WTC11 (cell line): ENCODE measurements at regions not wholly inside any gene's neighbourhood (a gene's known extent, or its start where the extent isn't known, plus 50 kb on each side); places are given as distances from the start of the nearest gene placed in this dataset.

Experiments
- FOXP1 ChIP-seq: sonication (generic); formaldehyde crosslinking; IDR thresholded peaks from 2 replicates; pipeline ENCODE4 v1.8.0; 2022; ENCODE audit warnings: missing genetic modification reagents, mild to moderate bottlenecking, moderate library complexity, borderline replicate concordance
- IRF2 ChIP-seq: sonication (generic); formaldehyde crosslinking; IDR thresholded peaks from 2 replicates; pipeline ENCODE4 v1.8.0; 2022; ENCODE audit warnings: low read depth, missing genetic modification reagents, borderline replicate concordance
- KAT7 ChIP-seq: sonication (generic); formaldehyde crosslinking; IDR thresholded peaks from 2 replicates; pipeline ENCODE4 v1.8.1; 2023; ENCODE audit warnings: missing genetic modification reagents, mild to moderate bottlenecking, borderline replicate concordance
- SP1 ChIP-seq: sonication (generic); formaldehyde crosslinking; conservative IDR thresholded peaks from 2 replicates; pipeline ENCODE4 v1.8.1; 2022; ENCODE audit warnings: missing genetic modification reagents
- TF ChIP-seq, protein P1 (sequence below): fragments of 200-600 bp; IDR thresholded peaks from 2 replicates; pipeline ENCODE4 v1.8.0; 2022; ENCODE audit warnings: antibody characterized with exemption
- TF ChIP-seq, protein P2 (sequence below): sonication (generic); formaldehyde crosslinking; IDR thresholded peaks from 2 replicates; pipeline ENCODE4 v1.8.1; 2022; ENCODE audit warnings: mild to moderate bottlenecking, moderate library complexity, missing genetic modification reagents
- TF ChIP-seq, protein P3 (sequence below): sonication (generic); formaldehyde crosslinking; IDR thresholded peaks from 2 replicates; pipeline ENCODE4 v1.8.1; 2023; ENCODE audit warnings: mild to moderate bottlenecking, moderate library complexity, missing genetic modification reagents
- TF ChIP-seq, protein P4 (sequence below): sonication (generic); formaldehyde crosslinking; IDR thresholded peaks from 2 replicates; pipeline ENCODE4 v1.8.1; 2022; ENCODE audit warnings: missing genetic modification reagents, borderline replicate concordance
- TF ChIP-seq, protein P5 (sequence below): sonication (generic); formaldehyde crosslinking; IDR thresholded peaks from 2 replicates; pipeline ENCODE4 v1.8.0; 2023; ENCODE audit warnings: missing genetic modification reagents, mild to moderate bottlenecking, borderline replicate concordance
- TF ChIP-seq, protein P6 (sequence below): sonication (generic); formaldehyde crosslinking; IDR thresholded peaks from 2 replicates; pipeline ENCODE4 v1.8.0; 2022; ENCODE audit warnings: mild to moderate bottlenecking, missing genetic modification reagents

DNA sequence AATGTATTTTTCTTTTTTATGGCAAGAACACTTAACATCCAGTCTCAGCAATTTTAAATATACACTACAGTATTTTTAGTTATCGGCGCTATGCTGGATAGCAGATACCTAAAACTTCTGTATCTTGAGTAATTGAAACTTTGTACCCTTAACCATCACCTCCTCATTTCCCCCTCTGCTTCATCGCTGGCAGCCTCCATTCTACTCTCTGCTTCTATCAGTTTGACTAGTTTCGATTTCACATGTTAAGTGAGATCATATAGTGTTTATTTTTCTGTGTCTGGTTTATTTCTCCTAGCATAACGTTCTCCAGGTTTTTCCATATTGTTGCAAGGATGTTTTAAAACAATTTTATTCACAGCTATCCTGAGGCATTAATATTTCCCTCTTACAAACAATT lies 340.8 kb upstream of the SLC10A2 start:
- TF ChIP-seq, protein P1, sequence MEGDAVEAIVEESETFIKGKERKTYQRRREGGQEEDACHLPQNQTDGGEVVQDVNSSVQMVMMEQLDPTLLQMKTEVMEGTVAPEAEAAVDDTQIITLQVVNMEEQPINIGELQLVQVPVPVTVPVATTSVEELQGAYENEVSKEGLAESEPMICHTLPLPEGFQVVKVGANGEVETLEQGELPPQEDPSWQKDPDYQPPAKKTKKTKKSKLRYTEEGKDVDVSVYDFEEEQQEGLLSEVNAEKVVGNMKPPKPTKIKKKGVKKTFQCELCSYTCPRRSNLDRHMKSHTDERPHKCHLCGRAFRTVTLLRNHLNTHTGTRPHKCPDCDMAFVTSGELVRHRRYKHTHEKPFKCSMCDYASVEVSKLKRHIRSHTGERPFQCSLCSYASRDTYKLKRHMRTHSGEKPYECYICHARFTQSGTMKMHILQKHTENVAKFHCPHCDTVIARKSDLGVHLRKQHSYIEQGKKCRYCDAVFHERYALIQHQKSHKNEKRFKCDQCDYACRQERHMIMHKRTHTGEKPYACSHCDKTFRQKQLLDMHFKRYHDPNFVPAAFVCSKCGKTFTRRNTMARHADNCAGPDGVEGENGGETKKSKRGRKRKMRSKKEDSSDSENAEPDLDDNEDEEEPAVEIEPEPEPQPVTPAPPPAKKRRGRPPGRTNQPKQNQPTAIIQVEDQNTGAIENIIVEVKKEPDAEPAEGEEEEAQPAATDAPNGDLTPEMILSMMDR, result no peak
- TF ChIP-seq, protein P2, sequence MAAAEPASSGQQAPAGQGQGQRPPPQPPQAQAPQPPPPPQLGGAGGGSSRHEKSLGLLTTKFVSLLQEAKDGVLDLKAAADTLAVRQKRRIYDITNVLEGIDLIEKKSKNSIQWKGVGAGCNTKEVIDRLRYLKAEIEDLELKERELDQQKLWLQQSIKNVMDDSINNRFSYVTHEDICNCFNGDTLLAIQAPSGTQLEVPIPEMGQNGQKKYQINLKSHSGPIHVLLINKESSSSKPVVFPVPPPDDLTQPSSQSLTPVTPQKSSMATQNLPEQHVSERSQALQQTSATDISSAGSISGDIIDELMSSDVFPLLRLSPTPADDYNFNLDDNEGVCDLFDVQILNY (CRISPR knock-in tag), result no peak
- TF ChIP-seq IRF2 (no peak), FOXP1 (CRISPR knock-in tag) (no peak), KAT7 (CRISPR knock-in tag) (no peak), SP1 (CRISPR knock-in tag) (no peak)
- TF ChIP-seq, protein P3, sequence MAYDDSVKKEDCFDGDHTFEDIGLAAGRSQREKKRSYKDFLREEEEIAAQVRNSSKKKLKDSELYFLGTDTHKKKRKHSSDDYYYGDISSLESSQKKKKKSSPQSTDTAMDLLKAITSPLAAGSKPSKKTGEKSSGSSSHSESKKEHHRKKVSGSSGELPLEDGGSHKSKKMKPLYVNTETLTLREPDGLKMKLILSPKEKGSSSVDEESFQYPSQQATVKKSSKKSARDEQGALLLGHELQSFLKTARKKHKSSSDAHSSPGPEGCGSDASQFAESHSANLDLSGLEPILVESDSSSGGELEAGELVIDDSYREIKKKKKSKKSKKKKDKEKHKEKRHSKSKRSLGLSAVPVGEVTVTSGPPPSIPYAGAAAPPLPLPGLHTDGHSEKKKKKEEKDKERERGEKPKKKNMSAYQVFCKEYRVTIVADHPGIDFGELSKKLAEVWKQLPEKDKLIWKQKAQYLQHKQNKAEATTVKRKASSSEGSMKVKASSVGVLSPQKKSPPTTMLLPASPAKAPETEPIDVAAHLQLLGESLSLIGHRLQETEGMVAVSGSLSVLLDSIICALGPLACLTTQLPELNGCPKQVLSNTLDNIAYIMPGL (CRISPR knock-in tag), result no peak
- TF ChIP-seq, protein P4, sequence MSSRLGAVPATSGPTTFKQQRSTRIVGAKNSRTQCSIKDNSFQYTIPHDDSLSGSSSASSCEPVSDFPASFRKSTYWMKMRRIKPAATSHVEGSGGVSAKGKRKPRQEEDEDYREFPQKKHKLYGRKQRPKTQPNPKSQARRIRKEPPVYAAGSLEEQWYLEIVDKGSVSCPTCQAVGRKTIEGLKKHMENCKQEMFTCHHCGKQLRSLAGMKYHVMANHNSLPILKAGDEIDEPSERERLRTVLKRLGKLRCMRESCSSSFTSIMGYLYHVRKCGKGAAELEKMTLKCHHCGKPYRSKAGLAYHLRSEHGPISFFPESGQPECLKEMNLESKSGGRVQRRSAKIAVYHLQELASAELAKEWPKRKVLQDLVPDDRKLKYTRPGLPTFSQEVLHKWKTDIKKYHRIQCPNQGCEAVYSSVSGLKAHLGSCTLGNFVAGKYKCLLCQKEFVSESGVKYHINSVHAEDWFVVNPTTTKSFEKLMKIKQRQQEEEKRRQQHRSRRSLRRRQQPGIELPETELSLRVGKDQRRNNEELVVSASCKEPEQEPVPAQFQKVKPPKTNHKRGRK, result no peak
- TF ChIP-seq, protein P5, sequence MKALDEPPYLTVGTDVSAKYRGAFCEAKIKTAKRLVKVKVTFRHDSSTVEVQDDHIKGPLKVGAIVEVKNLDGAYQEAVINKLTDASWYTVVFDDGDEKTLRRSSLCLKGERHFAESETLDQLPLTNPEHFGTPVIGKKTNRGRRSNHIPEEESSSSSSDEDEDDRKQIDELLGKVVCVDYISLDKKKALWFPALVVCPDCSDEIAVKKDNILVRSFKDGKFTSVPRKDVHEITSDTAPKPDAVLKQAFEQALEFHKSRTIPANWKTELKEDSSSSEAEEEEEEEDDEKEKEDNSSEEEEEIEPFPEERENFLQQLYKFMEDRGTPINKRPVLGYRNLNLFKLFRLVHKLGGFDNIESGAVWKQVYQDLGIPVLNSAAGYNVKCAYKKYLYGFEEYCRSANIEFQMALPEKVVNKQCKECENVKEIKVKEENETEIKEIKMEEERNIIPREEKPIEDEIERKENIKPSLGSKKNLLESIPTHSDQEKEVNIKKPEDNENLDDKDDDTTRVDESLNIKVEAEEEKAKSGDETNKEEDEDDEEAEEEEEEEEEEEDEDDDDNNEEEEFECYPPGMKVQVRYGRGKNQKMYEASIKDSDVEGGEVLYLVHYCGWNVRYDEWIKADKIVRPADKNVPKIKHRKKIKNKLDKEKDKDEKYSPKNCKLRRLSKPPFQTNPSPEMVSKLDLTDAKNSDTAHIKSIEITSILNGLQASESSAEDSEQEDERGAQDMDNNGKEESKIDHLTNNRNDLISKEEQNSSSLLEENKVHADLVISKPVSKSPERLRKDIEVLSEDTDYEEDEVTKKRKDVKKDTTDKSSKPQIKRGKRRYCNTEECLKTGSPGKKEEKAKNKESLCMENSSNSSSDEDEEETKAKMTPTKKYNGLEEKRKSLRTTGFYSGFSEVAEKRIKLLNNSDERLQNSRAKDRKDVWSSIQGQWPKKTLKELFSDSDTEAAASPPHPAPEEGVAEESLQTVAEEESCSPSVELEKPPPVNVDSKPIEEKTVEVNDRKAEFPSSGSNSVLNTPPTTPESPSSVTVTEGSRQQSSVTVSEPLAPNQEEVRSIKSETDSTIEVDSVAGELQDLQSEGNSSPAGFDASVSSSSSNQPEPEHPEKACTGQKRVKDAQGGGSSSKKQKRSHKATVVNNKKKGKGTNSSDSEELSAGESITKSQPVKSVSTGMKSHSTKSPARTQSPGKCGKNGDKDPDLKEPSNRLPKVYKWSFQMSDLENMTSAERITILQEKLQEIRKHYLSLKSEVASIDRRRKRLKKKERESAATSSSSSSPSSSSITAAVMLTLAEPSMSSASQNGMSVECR (CRISPR knock-in tag), result no peak
- TF ChIP-seq, protein P6, sequence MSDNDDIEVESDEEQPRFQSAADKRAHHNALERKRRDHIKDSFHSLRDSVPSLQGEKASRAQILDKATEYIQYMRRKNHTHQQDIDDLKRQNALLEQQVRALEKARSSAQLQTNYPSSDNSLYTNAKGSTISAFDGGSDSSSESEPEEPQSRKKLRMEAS, result no peak
